Fibroblast of pulmonary artery (primary cell): ENCODE measurements at regions not wholly inside any gene's neighbourhood (a gene's known extent, or its start where the extent isn't known, plus 50 kb on each side); places are given as distances from the start of the nearest gene placed in this dataset.

Experiments used
- DNase-seq: peaks from one replicate; pipeline ENCODE4 v3.0.0-alpha.2; 2010; ENCODE audit warnings: low read depth
- H3K4me3 ChIP-seq: replicated peaks from 2 replicates; pipeline ENCODE4 v1.5.1; 2011; ENCODE audit warnings: low read depth, mild to moderate bottlenecking, control low read depth, low read length, moderate library complexity
- TF ChIP-seq, protein P1 (sequence below): IDR thresholded peaks from 2 replicates; pipeline ENCODE4 v1.5.1; 2011; ENCODE audit warnings: mild to moderate bottlenecking, control low read depth, low read length, inconsistent platforms; ENCODE audit errors: missing control alignments

DNA sequence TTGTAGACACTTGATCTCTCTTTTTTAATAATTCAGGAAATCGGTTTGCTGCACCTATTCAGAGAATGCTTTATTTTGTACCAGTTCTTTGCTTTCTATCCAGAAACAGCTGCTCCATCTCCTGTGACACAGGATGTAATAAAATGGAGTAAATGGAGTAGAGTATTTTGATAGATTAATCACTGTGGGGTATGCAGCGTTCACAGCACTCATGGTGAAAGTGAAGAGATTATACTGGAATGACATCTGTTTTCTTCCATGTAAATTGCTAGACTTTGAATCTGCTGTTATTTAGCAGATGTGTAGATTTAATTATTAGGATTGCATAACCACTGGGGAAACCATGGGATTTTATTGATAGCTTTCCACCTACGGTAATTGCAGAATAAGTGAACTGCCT, 227.3 kb upstream of the ARHGAP42 start:
- TF ChIP-seq, protein P1, sequence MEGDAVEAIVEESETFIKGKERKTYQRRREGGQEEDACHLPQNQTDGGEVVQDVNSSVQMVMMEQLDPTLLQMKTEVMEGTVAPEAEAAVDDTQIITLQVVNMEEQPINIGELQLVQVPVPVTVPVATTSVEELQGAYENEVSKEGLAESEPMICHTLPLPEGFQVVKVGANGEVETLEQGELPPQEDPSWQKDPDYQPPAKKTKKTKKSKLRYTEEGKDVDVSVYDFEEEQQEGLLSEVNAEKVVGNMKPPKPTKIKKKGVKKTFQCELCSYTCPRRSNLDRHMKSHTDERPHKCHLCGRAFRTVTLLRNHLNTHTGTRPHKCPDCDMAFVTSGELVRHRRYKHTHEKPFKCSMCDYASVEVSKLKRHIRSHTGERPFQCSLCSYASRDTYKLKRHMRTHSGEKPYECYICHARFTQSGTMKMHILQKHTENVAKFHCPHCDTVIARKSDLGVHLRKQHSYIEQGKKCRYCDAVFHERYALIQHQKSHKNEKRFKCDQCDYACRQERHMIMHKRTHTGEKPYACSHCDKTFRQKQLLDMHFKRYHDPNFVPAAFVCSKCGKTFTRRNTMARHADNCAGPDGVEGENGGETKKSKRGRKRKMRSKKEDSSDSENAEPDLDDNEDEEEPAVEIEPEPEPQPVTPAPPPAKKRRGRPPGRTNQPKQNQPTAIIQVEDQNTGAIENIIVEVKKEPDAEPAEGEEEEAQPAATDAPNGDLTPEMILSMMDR = no peak
- no peak overlapping the region for H3K4me3 ChIP-seq

DNA sequence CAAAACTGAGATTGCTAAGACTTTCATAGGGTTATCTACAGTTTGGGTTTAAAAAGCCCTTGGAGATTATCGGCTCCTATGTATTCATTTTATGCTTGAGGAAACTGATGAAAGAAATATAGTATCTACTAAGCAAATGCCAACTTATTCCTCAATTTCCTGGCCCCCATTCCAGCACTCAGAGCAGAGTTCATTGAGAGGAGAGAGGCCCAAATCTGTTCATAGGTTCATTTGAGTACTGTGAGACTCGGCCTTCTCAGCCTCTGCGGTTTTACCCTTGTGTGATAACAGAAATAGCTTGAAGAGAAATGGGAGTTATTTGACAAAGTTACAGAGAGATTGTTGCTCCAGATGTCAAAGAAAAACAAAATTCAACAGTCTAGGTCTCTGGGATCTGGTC, 226.7 kb upstream of the ARHGAP42 start:
- H3K4me3 ChIP-seq = no peak overlapping the region
- TF ChIP-seq, protein P1 = no peak
- no peak for DNase-seq

More for the DNA sequence above, 227.3 kb upstream of the ARHGAP42 start:
- no peak for DNase-seq

GRCh38 chr11:100467821-100468508, 219.1 kb upstream of the ARHGAP42 start:
- H3K4me3 ChIP-seq = no peak overlapping the region
- no peak for DNase-seq
- TF ChIP-seq, protein P1 = no peak

DNA sequence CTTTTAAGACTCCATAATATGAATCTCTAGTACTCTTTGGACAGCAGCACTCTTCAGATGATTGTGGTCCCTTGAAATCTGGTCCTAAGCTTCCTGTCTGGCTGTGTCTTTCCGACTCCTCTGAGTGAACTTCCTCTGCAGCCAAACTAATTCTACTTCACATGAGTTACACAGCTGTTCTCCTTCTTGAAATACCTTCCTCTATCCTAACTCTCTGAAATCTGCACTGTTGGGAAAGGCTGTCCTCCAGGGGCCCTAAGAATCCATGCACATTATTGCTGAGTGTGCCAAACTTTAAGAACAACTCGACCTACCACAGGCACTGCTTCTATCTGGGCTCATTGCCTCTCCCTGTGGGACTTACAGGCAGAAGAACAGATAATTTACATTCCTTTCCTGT, 217.3 kb upstream of the ARHGAP42 start:
- no peak overlapping the region for H3K4me3 ChIP-seq
- TF ChIP-seq, protein P1 = no peak
- DNase-seq = no peak

GRCh38 chr11:100472727-100473389, 214.2 kb upstream of the ARHGAP42 start:
- TF ChIP-seq, protein P1 = no peak
- no peak overlapping the region for H3K4me3 ChIP-seq
- no peak for DNase-seq

DNA sequence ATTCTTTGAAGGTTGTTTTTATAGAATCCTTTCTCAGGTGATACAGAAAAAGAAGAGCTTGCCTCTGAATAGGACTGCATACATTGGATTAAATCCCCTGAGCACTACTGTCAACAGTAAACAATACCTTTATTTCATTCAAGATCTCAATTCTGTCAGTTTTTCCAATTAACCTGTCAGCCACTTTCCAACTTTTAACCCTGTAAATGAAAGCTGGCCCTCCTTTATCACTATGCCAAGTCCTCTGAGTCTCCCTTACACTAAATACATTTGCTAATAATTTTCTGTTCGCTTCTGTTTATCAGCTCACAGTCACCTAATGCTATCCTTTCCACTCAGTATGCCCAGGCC, 213.7 kb upstream of the ARHGAP42 start:
- TF ChIP-seq, protein P1 = no peak
- no peak overlapping the region for H3K4me3 ChIP-seq
- DNase-seq = no peak

GRCh38 chr11:100484948-100485347, 202.1 kb upstream of the ARHGAP42 start:
- no peak for DNase-seq
- no peak overlapping the region for H3K4me3 ChIP-seq
- TF ChIP-seq, protein P1 = no peak
